Colonic mucosa (tissue), 4 donors: ENCODE measurements at regions not wholly inside any gene's neighbourhood (a gene's known extent, or its start where the extent isn't known, plus 50 kb on each side); places are given as distances from the start of the nearest gene placed in this dataset.
"Not testable (repeated sequence)": the region's sequence is repeated elsewhere in the genome, so short reads cannot be mapped to it uniquely, and the experiment has no call there.

ENCODE experiments used
- DNase-seq: peaks from one replicate; pipeline ENCODE4 v3.0.0-alpha.2; 2020
- H3K27ac ChIP-seq: fragments of 200-600 bp; one replicate; pipeline ENCODE4 v1.8.0; 2021
- H3K27me3 ChIP-seq: fragments of 200-600 bp; one replicate; pipeline ENCODE4 v1.8.0; 2021
- H3K36me3 ChIP-seq: fragments of 200-600 bp; one replicate; pipeline ENCODE4 v1.8.0; 2021
- H3K4me1 ChIP-seq: fragments of 200-600 bp; one replicate; pipeline ENCODE4 v1.8.0; 2021; ENCODE audit warnings: mild to moderate bottlenecking
- H3K4me3 ChIP-seq: fragments of 200-600 bp; one replicate; pipeline ENCODE4 v1.8.0; 2021
- H3K9ac ChIP-seq, 2 donors: one replicate each; pipeline ENCODE4 v1.7.0; 2013; ENCODE audit warnings: control low read depth in 2 of 2, low read depth in 2 of 2, low read length in 2 of 2
- H3K9me3 ChIP-seq: fragments of 200-600 bp; one replicate; pipeline ENCODE4 v1.8.0; 2021
- CTCF ChIP-seq: fragments of 200-600 bp; IDR thresholded peaks from one replicate; pipeline ENCODE4 v1.8.0; 2022; ENCODE audit warnings: antibody characterized with exemption, mild to moderate bottlenecking
- intact Hi-C: fragments of 100-400 bp; cut with DNase I; formaldehyde crosslinking; loops from one replicate; pipeline ENCODE4 v1.14.1; 2022
- donor health status: healthy.
- donor health status: DM: no; HTN: no; CAD: no.
- donor health status: DM: no; HTN: no; CAD: no.

DNA sequence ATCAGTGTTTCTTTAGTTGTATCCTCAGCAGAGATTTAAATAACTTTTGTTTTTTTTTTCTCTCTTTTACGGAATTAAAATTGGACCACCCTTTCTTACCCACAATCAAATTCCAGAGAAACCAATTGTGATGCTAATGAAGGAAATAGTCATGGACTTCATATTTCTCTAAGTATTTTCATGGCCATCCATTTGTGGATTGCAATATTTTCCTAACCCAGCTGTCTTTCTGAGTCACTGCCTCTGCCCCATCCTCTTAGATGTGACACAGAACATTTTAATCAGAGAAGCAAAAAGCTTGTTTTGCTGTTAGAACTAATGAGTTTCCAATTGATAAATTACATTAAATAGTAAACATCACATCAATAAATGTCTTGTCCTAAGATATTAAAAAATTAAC, 405.5 kb upstream of the ADGRB3 start:
- H3K36me3 ChIP-seq: no peaks in the 10 kb centered on the region
- no peaks in the 10 kb centered on the region for H3K27me3 ChIP-seq
- intact Hi-C loops: no loop called here
- H3K4me3 ChIP-seq: no peak overlapping the region
- H3K27ac ChIP-seq: no peak overlapping the region
- no peaks in the 10 kb centered on the region for H3K4me1 ChIP-seq
- no peak for TF ChIP-seq CTCF
- no peak overlapping the region for H3K9ac ChIP-seq
- H3K9me3 ChIP-seq: no peaks in the 10 kb centered on the region
- DNase-seq: no peak

GRCh38 chr6:68226460-68226859, 408.6 kb upstream of the ADGRB3 start:
- H3K27ac ChIP-seq: no peak overlapping the region
- H3K4me3 ChIP-seq: no peak overlapping the region
- no peaks in the 10 kb centered on the region for H3K36me3 ChIP-seq
- intact Hi-C loops: no loop called here
- no peak overlapping the region for H3K9ac ChIP-seq
- no peaks in the 10 kb centered on the region for H3K9me3 ChIP-seq
- no peaks in the 10 kb centered on the region for H3K27me3 ChIP-seq
- no peak for DNase-seq
- TF ChIP-seq CTCF: no peak
- no peaks in the 10 kb centered on the region for H3K4me1 ChIP-seq

- no peaks in the 10 kb centered on the region for H3K9me3 ChIP-seq
- no peaks in the 10 kb centered on the region for H3K36me3 ChIP-seq
- H3K4me3 ChIP-seq: no peak overlapping the region
- H3K27me3 ChIP-seq: no peaks in the 10 kb centered on the region
- no peak for TF ChIP-seq CTCF
- H3K4me1 ChIP-seq: no peaks in the 10 kb centered on the region
- intact Hi-C loops: no loop called here
- no peak for DNase-seq
- no peak overlapping the region for H3K27ac ChIP-seq
- no peak overlapping the region for H3K9ac ChIP-seq
Measured at GRCh38 chr6:68225729-68226128, 409.4 kb upstream of the ADGRB3 start.

- intact Hi-C loops: no loop called here
- no peaks in the 10 kb centered on the region for H3K36me3 ChIP-seq
- no peaks in the 10 kb centered on the region for H3K9me3 ChIP-seq
- H3K4me3 ChIP-seq: no peak overlapping the region
- no peak overlapping the region for H3K27ac ChIP-seq
- no peak for TF ChIP-seq CTCF
- no peaks in the 10 kb centered on the region for H3K27me3 ChIP-seq
- no peak for DNase-seq
- H3K9ac ChIP-seq: no peak overlapping the region
- no peaks in the 10 kb centered on the region for H3K4me1 ChIP-seq
Measured at GRCh38 chr6:68211242-68211795, 423.8 kb upstream of the ADGRB3 start.

DNA sequence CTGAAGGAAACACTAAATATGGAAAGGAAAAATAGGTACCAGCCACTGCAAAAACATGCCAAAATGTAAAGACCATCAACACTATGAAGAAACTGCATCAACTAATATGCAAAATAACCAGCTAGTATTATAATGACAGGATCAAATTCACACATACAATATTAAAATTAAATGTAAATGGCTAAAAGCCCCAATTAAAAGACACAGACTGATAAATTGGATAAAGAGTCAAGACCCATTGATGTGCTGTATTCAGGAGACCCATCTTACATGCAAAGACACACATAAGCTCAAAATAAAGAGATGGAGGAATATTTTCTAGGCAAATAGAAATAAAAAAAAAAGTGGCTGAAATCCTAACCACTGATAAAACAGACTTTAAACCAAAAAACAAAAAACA, 427.5 kb upstream of the ADGRB3 start:
- H3K4me1 ChIP-seq, DNase-seq, H3K9ac ChIP-seq, H3K36me3 ChIP-seq, H3K27me3 ChIP-seq, H3K27ac ChIP-seq, intact Hi-C loops, H3K4me3 ChIP-seq, H3K9me3 ChIP-seq: not testable (repeated sequence)

GRCh38 chr6:68200929-68201328, 434.2 kb upstream of the ADGRB3 start:
- intact Hi-C loops: no loop called here
- Histone ChIP-seq H3K4me1 (no peaks in the 10 kb centered on the region), H3K36me3 (no peaks in the 10 kb centered on the region), H3K4me3 (no peak overlapping the region), H3K27me3 (no peaks in the 10 kb centered on the region), H3K27ac (no peak overlapping the region), H3K9me3 (no peaks in the 10 kb centered on the region), H3K9ac (no peak overlapping the region)
- no peak for TF ChIP-seq CTCF
- DNase-seq: no peak
